Smooth muscle cell of the brain vasculature (primary cell): ENCODE measurements at regions not wholly inside any gene's neighbourhood (a gene's known extent, or its start where the extent isn't known, plus 50 kb on each side); places are given as distances from the start of the nearest gene placed in this dataset.

Source experiments
- DNase-seq: peaks from one replicate; pipeline ENCODE4 v3.0.0-alpha.2; 2012; ENCODE audit warnings: low read depth, low spot score

- DNase-seq: no peak
Measured at GRCh38 chr6:40340957-40341356, 246.2 kb downstream of the LRFN2 start.

- no peak for DNase-seq
Measured at GRCh38 chr6:40340196-40340595, 247.0 kb downstream of the LRFN2 start.

GRCh38 chr6:40338306-40338705, 248.9 kb downstream of the LRFN2 start:
- no peak for DNase-seq

GRCh38 chr6:40336940-40337760, 250.0 kb downstream of the LRFN2 start:
- DNase-seq: no peak

- no peak for DNase-seq
Measured at GRCh38 chr6:40336296-40336695, 250.9 kb downstream of the LRFN2 start.

GRCh38 chr6:40334496-40335270, 252.5 kb downstream of the LRFN2 start:
- no peak for DNase-seq

- no peak for DNase-seq
Measured at GRCh38 chr6:40331545-40331944, 255.6 kb downstream of the LRFN2 start.

GRCh38 chr6:40330301-40330721, 256.9 kb downstream of the LRFN2 start:
- no peak for DNase-seq

GRCh38 chr6:40328986-40329545, 258.1 kb downstream of the LRFN2 start:
- no peak for DNase-seq

- no peak for DNase-seq
Measured at GRCh38 chr6:40328386-40328985, 258.7 kb downstream of the LRFN2 start.

GRCh38 chr6:40326714-40327421, 260.3 kb downstream of the LRFN2 start:
- DNase-seq: no peak

GRCh38 chr6:40325791-40326190, 261.4 kb downstream of the LRFN2 start:
- no peak for DNase-seq

- DNase-seq: no peak
Measured at GRCh38 chr6:40325041-40325440, 262.1 kb downstream of the LRFN2 start.

- DNase-seq: no peak
Measured at GRCh38 chr6:40323881-40324634, 263.1 kb downstream of the LRFN2 start.

GRCh38 chr6:40322336-40322735, 264.8 kb downstream of the LRFN2 start:
- DNase-seq: no peak

GRCh38 chr6:40321616-40322015, 265.5 kb downstream of the LRFN2 start:
- DNase-seq: no peak

- no peak for DNase-seq
Measured at GRCh38 chr6:40320947-40321346, 266.2 kb downstream of the LRFN2 start.

- DNase-seq: no peak
Measured at GRCh38 chr6:40320441-40320840, 266.7 kb downstream of the LRFN2 start.

GRCh38 chr6:40319124-40319523, 268.0 kb downstream of the LRFN2 start:
- DNase-seq: no peak

GRCh38 chr6:40315060-40315459, 272.1 kb downstream of the LRFN2 start:
- no peak for DNase-seq

GRCh38 chr6:40313582-40313981, 273.6 kb downstream of the LRFN2 start:
- DNase-seq: no peak
